ENCODE measurements at regions not wholly inside any gene's neighbourhood (a gene's known extent, or its start where the extent isn't known, plus 50 kb on each side); places are given as distances from the start of the nearest gene placed in this dataset.
"Not testable (repeated sequence)": the region's sequence is repeated elsewhere in the genome, so short reads cannot be mapped to it uniquely, and the experiment has no call there.

- peaks cover 3% of the 10 kb centered on the region; the same call in 1 of the 2 replicates for H3K9me3 Mint-ChIP-seq
- ChIA-PET CTCF (no interaction called here), POLR2A (interaction anchor here (0.6 kb wide), 1 partner anchor 1221 kb away, joined by 5 read pairs; no protein-coding TSS in a partner anchor)
- H3K27ac Mint-ChIP-seq, result no peak overlapping the region
- H3K4me3 Mint-ChIP-seq, result no peak overlapping the region
- ATAC-seq (no peak), DNase-seq (ENCODE audit: low spot score) (no peak)
- no peaks in the 10 kb centered on the region for H3K27me3 Mint-ChIP-seq (ENCODE audit: low read depth)
- H3K36me3 Mint-ChIP-seq, result no peaks in the 10 kb centered on the region
- no peaks in the 10 kb centered on the region for H3K4me1 Mint-ChIP-seq
- TF ChIP-seq IRF1 (CRISPR knock-in tag; IDR thresholded peaks at IDR 0.05) (no peak), AR (CRISPR knock-in tag; IDR thresholded peaks at IDR 0.05) (no peak), EMX1 (CRISPR knock-in tag; IDR thresholded peaks at IDR 0.05) (no peak), AFF4 (CRISPR knock-in tag; IDR thresholded peaks at IDR 0.05; ENCODE audit: borderline replicate concordance) (no peak), ELF4 (CRISPR knock-in tag; IDR thresholded peaks at IDR 0.05; ENCODE audit: low read depth) (no peak), MXD4 (CRISPR knock-in tag; IDR thresholded peaks at IDR 0.05; ENCODE audit: borderline replicate concordance) (no peak), PRRX2 (CRISPR knock-in tag; IDR thresholded peaks at IDR 0.05) (no peak), ZNF281 (CRISPR knock-in tag; IDR thresholded peaks at IDR 0.05) (no peak), ZBTB43 (CRISPR knock-in tag; IDR thresholded peaks at IDR 0.05) (no peak)
Measured at GRCh38 chr2:13289310-13289709, 572.6 kb downstream of the TRIB2 start.

GRCh38 chr2:13308478-13308805 lies 591.7 kb downstream of the TRIB2 start:
- POLR2A ChIA-PET; DNase-seq (ENCODE audit: low spot score); H3K27ac Mint-ChIP-seq; H3K27me3 Mint-ChIP-seq (ENCODE audit: low read depth); CTCF ChIA-PET; ATAC-seq; H3K4me1 Mint-ChIP-seq; H3K36me3 Mint-ChIP-seq: not testable (repeated sequence)
- Mint-ChIP-seq H3K4me3 (peak overlapping the region; percentile 11; the same call in 1 of the 2 replicates), H3K9me3 (peaks cover 17% of the 10 kb centered on the region)

- Mint-ChIP-seq H3K4me3 (peak overlapping the region; percentile 21; the same call in 1 of the 2 replicates), H3K4me1 (peaks cover 6% of the 10 kb centered on the region), H3K9me3 (peaks cover 22% of the 10 kb centered on the region), H3K27me3 (ENCODE audit: low read depth) (peaks cover 2% of the 10 kb centered on the region; the same call in 1 of the 2 replicates), H3K36me3 (peaks cover 2% of the 10 kb centered on the region; the same call in 1 of the 2 replicates), H3K27ac (no peak overlapping the region)
- DNase-seq (ENCODE audit: low spot score) (no peak), ATAC-seq (no peak)
- POLR2A ChIA-PET, result no interaction called here
- no peak for TF ChIP-seq ZNF425 (CRISPR knock-in tag; conservative IDR thresholded peaks at IDR 0.05)
- TF ChIP-seq ZNF423 (CRISPR knock-in tag; IDR thresholded peaks at IDR 0.05), result no peak
- no peak for TF ChIP-seq PREB (CRISPR knock-in tag; IDR thresholded peaks at IDR 0.05; ENCODE audit: borderline replicate concordance)
- no peak for TF ChIP-seq CTCF (IDR thresholded peaks at IDR 0.05)
- CTCF ChIA-PET, result no interaction called here
Measured at GRCh38 chr2:13308989-13309388, 592.3 kb downstream of the TRIB2 start.

Data from WTC11 (cell line).